Glutamatergic neuron (in vitro differentiated cells): ENCODE measurements at regions not wholly inside any gene's neighbourhood (a gene's known extent, or its start where the extent isn't known, plus 50 kb on each side); places are given as distances from the start of the nearest gene placed in this dataset.
A peak's percentile ranks its signal among the peaks of the same experiment; 100 is the strongest.

ENCODE experiments used
- DNase-seq: peaks from one replicate; pipeline ENCODE4 v3.0.0; 2022
- H3K27ac Mint-ChIP-seq: one replicate; pipeline ENCODE4 v1.8.0; 2020; ENCODE audit warnings: mild to moderate bottlenecking, mixed read lengths, inconsistent platforms; ENCODE audit not compliant: unreplicated experiment
- H3K27me3 Mint-ChIP-seq: one replicate; pipeline ENCODE4 v1.8.0; 2020; ENCODE audit warnings: mild to moderate bottlenecking, moderate library complexity, mixed read lengths, inconsistent platforms; ENCODE audit not compliant: unreplicated experiment
- H3K36me3 Mint-ChIP-seq: one replicate; pipeline ENCODE4 v1.8.0; 2020; ENCODE audit warnings: mild to moderate bottlenecking, mixed read lengths, inconsistent platforms; ENCODE audit not compliant: unreplicated experiment
- H3K4me1 Mint-ChIP-seq: one replicate; pipeline ENCODE4 v1.8.0; 2020; ENCODE audit warnings: mild to moderate bottlenecking, low read depth, mixed read lengths, inconsistent platforms; ENCODE audit not compliant: unreplicated experiment
- H3K4me3 Mint-ChIP-seq: one replicate; pipeline ENCODE4 v1.8.0; 2020; ENCODE audit warnings: mild to moderate bottlenecking, mixed read lengths, inconsistent platforms; ENCODE audit not compliant: unreplicated experiment
- H3K9me3 Mint-ChIP-seq: one replicate; pipeline ENCODE4 v1.8.0; 2020; ENCODE audit warnings: mild to moderate bottlenecking, moderate library complexity, mixed read lengths, inconsistent platforms; ENCODE audit not compliant: unreplicated experiment
- TF ChIP-seq, protein P1 (sequence below): fragments of 200-600 bp; sonication (generic); IDR thresholded peaks from one replicate; pipeline ENCODE4 v1.5.0; 2021; ENCODE audit not compliant: partially characterized antibody, unreplicated experiment

GRCh38 chr20:50405235-50405914, 104.8 kb upstream of the PTPN1 start:
- peaks cover 4% of the 10 kb centered on the region for H3K27me3 Mint-ChIP-seq
- peaks cover 3% of the 10 kb centered on the region for H3K9me3 Mint-ChIP-seq
- H3K36me3 Mint-ChIP-seq, result no peaks in the 10 kb centered on the region

GRCh38 chr20:50405915-50406609, 104.1 kb upstream of the PTPN1 start:
- DNase-seq, result no peak
- H3K27me3 Mint-ChIP-seq, result peaks cover 1% of the 10 kb centered on the region
- peaks cover 18% of the 10 kb centered on the region for H3K4me1 Mint-ChIP-seq

More at GRCh38 chr20:50405235-50405914, 104.8 kb upstream of the PTPN1 start:
- DNase-seq, result no peak
- Mint-ChIP-seq H3K27ac (no peak overlapping the region), H3K4me1 (peaks cover 18% of the 10 kb centered on the region), H3K4me3 (no peak overlapping the region)
- TF ChIP-seq, protein P1, sequence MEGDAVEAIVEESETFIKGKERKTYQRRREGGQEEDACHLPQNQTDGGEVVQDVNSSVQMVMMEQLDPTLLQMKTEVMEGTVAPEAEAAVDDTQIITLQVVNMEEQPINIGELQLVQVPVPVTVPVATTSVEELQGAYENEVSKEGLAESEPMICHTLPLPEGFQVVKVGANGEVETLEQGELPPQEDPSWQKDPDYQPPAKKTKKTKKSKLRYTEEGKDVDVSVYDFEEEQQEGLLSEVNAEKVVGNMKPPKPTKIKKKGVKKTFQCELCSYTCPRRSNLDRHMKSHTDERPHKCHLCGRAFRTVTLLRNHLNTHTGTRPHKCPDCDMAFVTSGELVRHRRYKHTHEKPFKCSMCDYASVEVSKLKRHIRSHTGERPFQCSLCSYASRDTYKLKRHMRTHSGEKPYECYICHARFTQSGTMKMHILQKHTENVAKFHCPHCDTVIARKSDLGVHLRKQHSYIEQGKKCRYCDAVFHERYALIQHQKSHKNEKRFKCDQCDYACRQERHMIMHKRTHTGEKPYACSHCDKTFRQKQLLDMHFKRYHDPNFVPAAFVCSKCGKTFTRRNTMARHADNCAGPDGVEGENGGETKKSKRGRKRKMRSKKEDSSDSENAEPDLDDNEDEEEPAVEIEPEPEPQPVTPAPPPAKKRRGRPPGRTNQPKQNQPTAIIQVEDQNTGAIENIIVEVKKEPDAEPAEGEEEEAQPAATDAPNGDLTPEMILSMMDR, result no peak

DNA sequence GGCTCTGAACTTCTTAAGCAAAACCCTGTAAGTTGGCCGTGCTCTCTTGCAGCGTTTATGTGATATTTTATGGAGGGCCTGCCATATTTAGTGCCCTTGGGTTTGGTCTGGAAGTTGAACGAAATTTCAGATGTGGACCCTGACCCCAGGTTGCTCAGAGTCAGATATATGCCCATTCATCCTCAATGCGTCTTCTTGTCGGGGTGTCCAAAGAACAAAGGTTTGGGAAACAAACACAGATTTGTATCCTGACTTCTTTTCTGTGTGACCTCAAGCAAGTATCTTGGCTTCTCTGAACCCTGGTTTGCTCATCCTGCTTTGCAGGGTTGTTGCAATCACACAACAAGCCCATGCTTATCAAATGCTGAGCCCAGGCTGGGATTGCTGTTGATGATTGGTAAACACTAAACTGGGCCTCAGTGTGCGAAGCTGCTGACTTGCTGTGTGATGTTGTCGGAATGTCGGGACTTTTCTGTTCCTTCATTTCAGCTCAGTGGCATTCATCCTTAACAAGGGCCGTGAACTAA, 103.5 kb upstream of the PTPN1 start:
- Mint-ChIP-seq H3K9me3 (peaks cover 3% of the 10 kb centered on the region), H3K27ac (no peak overlapping the region)

More at GRCh38 chr20:50405915-50406609, 104.1 kb upstream of the PTPN1 start:
- TF ChIP-seq, protein P1, result no peak
- H3K27ac Mint-ChIP-seq, result no peak overlapping the region
- H3K9me3 Mint-ChIP-seq, result peaks cover 3% of the 10 kb centered on the region
- H3K36me3 Mint-ChIP-seq, result no peaks in the 10 kb centered on the region
- H3K4me3 Mint-ChIP-seq, result no peak overlapping the region

GRCh38 chr20:50408526-50409364, 101.4 kb upstream of the PTPN1 start:
- Mint-ChIP-seq H3K27me3 (no peaks in the 10 kb centered on the region), H3K4me1 (peaks cover 19% of the 10 kb centered on the region), H3K27ac (peak overlapping the region; percentile 17), H3K9me3 (peaks cover 3% of the 10 kb centered on the region), H3K36me3 (peaks cover 11% of the 10 kb centered on the region), H3K4me3 (no peak overlapping the region)
- DNase-seq, result peak; percentile 52
- TF ChIP-seq, protein P1, result no peak

More for the DNA sequence above, 103.5 kb upstream of the PTPN1 start:
- Mint-ChIP-seq H3K36me3 (no peaks in the 10 kb centered on the region), H3K4me1 (peaks cover 18% of the 10 kb centered on the region), H3K4me3 (no peak overlapping the region), H3K27me3 (peaks cover 1% of the 10 kb centered on the region)
- TF ChIP-seq, protein P1, result no peak
- DNase-seq, result no peak
